Spleen (tissue), 11 donors: ENCODE measurements at regions not wholly inside any gene's neighbourhood (a gene's known extent, or its start where the extent isn't known, plus 50 kb on each side); places are given as distances from the start of the nearest gene placed in this dataset.

Experiments
- DNase-seq: peaks from one replicate; pipeline ENCODE4 v3.0.0-alpha.2; 2020
- H3K27ac ChIP-seq, 8 donors: fragments of 200-600 bp; sonication (generic) in 7 of 8; 1 replicate in 4 of 8; 2 replicates in 4 of 8; pipeline versions ENCODE4 v1.5.0 to v1.8.0; 2016 to 2021; ENCODE audit warnings: inconsistent platforms in 4 of 8, mild to moderate bottlenecking in 4 of 8, moderate library complexity in 1 of 8
- H3K27me3 ChIP-seq, 7 donors: fragments of 200-600 bp; sonication (generic) in 6 of 7; replicated peaks in 1 of 7; 1 replicate in 4 of 7; 2 replicates in 3 of 7; pipeline versions ENCODE4 v1.5.0 to v1.8.0; 2016 to 2021; ENCODE audit warnings: inconsistent platforms in 3 of 7, mild to moderate bottlenecking in 1 of 7
- H3K36me3 ChIP-seq, 6 donors: fragments of 200-600 bp; sonication (generic) in 5 of 6; 1 replicate in 4 of 6; 2 replicates in 2 of 6; pipeline versions ENCODE4 v1.5.0 to v1.8.0; 2016 to 2021; ENCODE audit warnings: inconsistent platforms in 2 of 6
- H3K4me1 ChIP-seq, 6 donors: fragments of 200-600 bp; sonication (generic) in 5 of 6; 1 replicate in 3 of 6; 2 replicates in 3 of 6; pipeline versions ENCODE4 v1.5.0 to v1.8.0; 2016 to 2021; ENCODE audit warnings: inconsistent platforms in 3 of 6
- H3K4me3 ChIP-seq, 8 donors: fragments of 200-600 bp; sonication (generic) in 7 of 8; 1 replicate in 4 of 8; 2 replicates in 4 of 8; pipeline versions ENCODE4 v1.5.0 to v1.8.0; 2016 to 2021; ENCODE audit warnings: inconsistent platforms in 4 of 8, mild to moderate bottlenecking in 4 of 8, moderate library complexity in 2 of 8
- H3K9me3 ChIP-seq, 8 donors: fragments of 200-600 bp; sonication (generic) in 7 of 8; 1 replicate in 4 of 8; 2 replicates in 4 of 8; pipeline versions ENCODE4 v1.5.0 to v1.8.0; 2016 to 2021; ENCODE audit warnings: inconsistent platforms in 4 of 8
- CTCF ChIP-seq, 11 experiments: fragments of 200-600 bp in 7 of 11; fragments of 450-650 bp in 4 of 11; sonication (generic) in 4 of 11; IDR thresholded peaks in 8 of 11; conservative IDR thresholded peaks in 3 of 11; 1 replicate in 7 of 11; 2 replicates in 4 of 11; pipeline versions ENCODE4 v1.4.0 to v1.8.0; 2016 to 2021; ENCODE audit warnings: antibody characterized with exemption in 11 of 11, inconsistent platforms in 4 of 11, mild to moderate bottlenecking in 1 of 11
- POLR2A ChIP-seq, 3 donors: fragments of 450-650 bp; IDR thresholded peaks; one replicate each; pipeline ENCODE4 v1.5.1; 2017; ENCODE audit warnings: antibody characterized with exemption in 3 of 3, mild to moderate bottlenecking in 1 of 3
- POLR2AphosphoS5 ChIP-seq, 3 donors: sonication (generic); formaldehyde crosslinking; IDR thresholded peaks; one replicate each; pipeline ENCODE4 v1.5.1; 2017; ENCODE audit warnings: antibody characterized with exemption in 3 of 3
- WGBS, 5 donors: extraction: QIAGEN DNeasy Blood & Tissue Kit in 3 of 5; methylation state at CpG; one replicate each; pipeline versions ENCODE4 v1.1.5 to v1.1.7; 2013 to 2018; 5-methylcytosine and 5-hydroxymethylcytosine counted together
- intact Hi-C: fragments of 100-400 bp; cut with DNase I; formaldehyde crosslinking; loops from one replicate; pipeline ENCODE4 v1.15.0; 2023; ENCODE audit warnings: low total_unique reads
- donor health status: healthy with polysubstance abuse.
- donor health status: DM: no; HTN: no; CAD: no; lungs with moderate emphysema.
- donor health status: DM: no; HTN: no; CAD: no.
- donor health status: Bipolar disorder and iron deficiency.
- donor health status: healthy.
- donor health status: DM: no; HTN: no; CAD: no.
- donor health status: DM: yes; HTN: yes; CAD: no.

GRCh38 chr14:104460791-104461651, 118.5 kb upstream of the C14orf180 start:
- no peaks in the 10 kb centered on the region for H3K9me3 ChIP-seq
- whole genome bisulfite sequencing, 5 donors = 18 to 27% (median 20%) methylated on average over 31 to 38 of the region's 47 CpGs
- H3K4me3 ChIP-seq = peak overlapping the region in 2 of 8 donors; percentile 31 to 41
- no peak for TF ChIP-seq POLR2A (IDR thresholded peaks at IDR 0.05)
- peak in 2 of 3 donors; percentile 60 to 65 for TF ChIP-seq POLR2AphosphoS5 (IDR thresholded peaks at IDR 0.05)
- DNase-seq = peak; percentile 81
- H3K27me3 ChIP-seq = peaks cover 0 to 79% (median 18%) of the 10 kb centered on the region in 7 donors
- peaks cover 0 to 15% (median 5%) of the 10 kb centered on the region in 6 donors for H3K4me1 ChIP-seq
- intact Hi-C loops = no loop called here
- H3K36me3 ChIP-seq = no peaks in the 10 kb centered on the region
- H3K27ac ChIP-seq = peak overlapping the region in 2 of 8 donors; percentile 13 to 50

- peaks cover 0 to 15% (median 5%) of the 10 kb centered on the region in 6 donors for H3K4me1 ChIP-seq
- intact Hi-C loops = no loop called here
Observed at GRCh38 chr14:104461676-104462449, 117.7 kb upstream of the C14orf180 start.

GRCh38 chr14:104462651-104463630, 116.6 kb upstream of the C14orf180 start:
- H3K36me3 ChIP-seq = no peaks in the 10 kb centered on the region
- intact Hi-C loops = no loop called here
- peaks cover 0 to 15% (median 5%) of the 10 kb centered on the region in 6 donors for H3K4me1 ChIP-seq
- H3K27me3 ChIP-seq = peaks cover 0 to 80% (median 18%) of the 10 kb centered on the region in 7 donors
- no peak for TF ChIP-seq CTCF (IDR thresholded peaks at IDR 0.05 in 8 of 11, conservative IDR thresholded peaks at IDR 0.05 in 3 of 11)
- TF ChIP-seq POLR2A (IDR thresholded peaks at IDR 0.05) = no peak
- no peak overlapping the region for H3K4me3 ChIP-seq
- H3K27ac ChIP-seq = no peak overlapping the region
- H3K9me3 ChIP-seq = no peaks in the 10 kb centered on the region
- DNase-seq = no peak
- WGBS, 5 donors = 69 to 82% (median 72%) methylated on average over 16 of the region's 16 CpGs

More at GRCh38 chr14:104461676-104462449, 117.7 kb upstream of the C14orf180 start:
- no peak for DNase-seq
- H3K36me3 ChIP-seq = no peaks in the 10 kb centered on the region
- 4 to 12% (median 8%) methylated on average over 9 to 66 of the region's 66 CpGs for WGBS, 5 donors
- H3K4me3 ChIP-seq = peak overlapping the region in 7 of 8 donors; percentile 12 to 56 (median 25)
- H3K9me3 ChIP-seq = no peaks in the 10 kb centered on the region
- no peak overlapping the region for H3K27ac ChIP-seq
- peaks cover 0 to 80% (median 18%) of the 10 kb centered on the region in 7 donors for H3K27me3 ChIP-seq
- TF ChIP-seq POLR2A (IDR thresholded peaks at IDR 0.05) (no peak), POLR2AphosphoS5 (IDR thresholded peaks at IDR 0.05) (peak in 1 of 3 donors; percentile 44)

- H3K36me3 ChIP-seq = no peaks in the 10 kb centered on the region
- no peaks in the 10 kb centered on the region for H3K9me3 ChIP-seq
- H3K27ac ChIP-seq = no peak overlapping the region
- no peak overlapping the region for H3K4me3 ChIP-seq
- peaks cover 0 to 15% (median 5%) of the 10 kb centered on the region in 6 donors for H3K4me1 ChIP-seq
- no peak for DNase-seq
- WGBS, 5 donors = 82 to 100% (median 88%) methylated on average over 6 of the region's 6 CpGs
- H3K27me3 ChIP-seq = peaks cover 0 to 62% (median 18%) of the 10 kb centered on the region in 7 donors
- TF ChIP-seq POLR2AphosphoS5 (IDR thresholded peaks at IDR 0.05) (no peak), CTCF (IDR thresholded peaks at IDR 0.05 in 8 of 11, conservative IDR thresholded peaks at IDR 0.05 in 3 of 11) (no peak), POLR2A (IDR thresholded peaks at IDR 0.05) (no peak)
- intact Hi-C loops = no loop called here
Observed at GRCh38 chr14:104464907-104465306, 114.7 kb upstream of the C14orf180 start.
